K562 (cell line): ENCODE measurements at regions not wholly inside any gene's neighbourhood (a gene's known extent, or its start where the extent isn't known, plus 50 kb on each side); places are given as distances from the start of the nearest gene placed in this dataset.
"Not testable (repeated sequence)": the region's sequence is repeated elsewhere in the genome, so short reads cannot be mapped to it uniquely, and the experiment has no call there.

Experiments
- ATAC-seq: fragments of 200-7000 bp; cut with Tn5 transposase; 3 replicates; pipeline ENCODE4 v1.9.1; 2020; ENCODE audit warnings: moderate library complexity
- BruUV-seq: library from RNA; stranded (reverse); fragments of 400-500 nt; replicated peaks from 2 replicates; lab custom pipeline; 2021; lab: Mats Ljungman, UMichigan
- CTCF ChIA-PET: fragments of 300-600 bp; formaldehyde crosslinking; extraction: SDS; loops from one replicate; lab custom pipeline; 2021; ENCODE audit warnings: low intra/inter-chr PET ratio; lab: Yijun Ruan, JAX
- POLR2A ChIA-PET: fragments of 300-600, 350-650 bp; sonication (Branson Sonifier 250); formaldehyde crosslinking; extraction: SDS; loops from one replicate; lab custom pipeline; 2021; ENCODE audit warnings: antibody characterized with exemption, inconsistent platforms; lab: Yijun Ruan, JAX
- DNase-seq, 4 experiments: peaks; one replicate each; pipeline versions ENCODE4 v3.0.0 to v3.0.0-alpha.2; 2011 to 2018; ENCODE audit warnings: low spot score in 3 of 4, mixed read lengths in 3 of 4; ENCODE audit errors: extremely low read depth in 1 of 4
- FAIRE-seq: peaks from 2 replicates; lab custom pipeline; 2011; peaks lifted over from hg19 to GRCh38; lab: Jason Lieb, UNC
- H2AFZ ChIP-seq: 2 replicates; pipeline ENCODE4 v1.6.0; 2011; ENCODE audit warnings: low read depth, low read length, control low read depth, inconsistent platforms
- H3K27ac ChIP-seq: fragments of 200-600 bp; 3 replicates; pipeline ENCODE4 v1.8.0; 2011; ENCODE audit warnings: low read depth, mild to moderate bottlenecking, control low read depth, inconsistent platforms, low read length, moderate library complexity, mixed read lengths; ENCODE audit errors: extremely low read depth
- H3K27me3 ChIP-seq, 2 experiments: fragments of 300-600 bp in 1 of 2; 2 replicates in 1 of 2; 3 replicates in 1 of 2; pipeline versions ENCODE4 v1.6.0 to v1.8.0; 2011; ENCODE audit warnings: inconsistent platforms in 2 of 2, low read length in 2 of 2, mild to moderate bottlenecking in 1 of 2, mixed read lengths in 1 of 2, moderate library complexity in 1 of 2; ENCODE audit not compliant: control insufficient read depth in 2 of 2, insufficient read depth in 2 of 2
- H3K36me3 ChIP-seq: fragments of 300-600 bp; 3 replicates; pipeline ENCODE4 v1.8.0; 2011; ENCODE audit warnings: mild to moderate bottlenecking, low read length, inconsistent platforms; ENCODE audit not compliant: control insufficient read depth, insufficient read depth
- H3K4me1 ChIP-seq, 2 experiments: fragments of 200-600 bp in 1 of 2; replicated peaks in 1 of 2; 2 replicates in 1 of 2; 3 replicates in 1 of 2; pipeline versions ENCODE4 v1.5.1 to v1.8.0; 2011; ENCODE audit warnings: inconsistent platforms in 2 of 2, low read length in 2 of 2, mild to moderate bottlenecking in 1 of 2, mixed read lengths in 1 of 2, moderate library complexity in 1 of 2; ENCODE audit not compliant: control insufficient read depth in 2 of 2, insufficient read depth in 2 of 2
- H3K4me2 ChIP-seq: 2 replicates; pipeline ENCODE4 v1.6.1; 2011; ENCODE audit warnings: low read length, control low read depth, inconsistent platforms, mixed read lengths; ENCODE audit not compliant: insufficient read depth
- H3K4me3 ChIP-seq: fragments of 200-600 bp; sonication (generic), shearing (Covaris generic); 2 replicates; pipeline ENCODE4 v1.5.1; 2016; ENCODE audit warnings: control low read depth, inconsistent platforms
- H3K79me2 ChIP-seq: fragments of 200-600 bp; 3 replicates; pipeline ENCODE4 v1.8.0; 2011; ENCODE audit warnings: low read length, inconsistent platforms; ENCODE audit not compliant: control insufficient read depth, insufficient read depth
- H3K9ac ChIP-seq, 2 experiments: 2 replicates each; pipeline versions ENCODE4 v1.6.0 to v1.6.1; 2011; ENCODE audit warnings: low read depth in 2 of 2, low read length in 2 of 2, control low read depth in 1 of 2, inconsistent platforms in 1 of 2, mild to moderate bottlenecking in 1 of 2, mixed read lengths in 1 of 2; ENCODE audit not compliant: insufficient read depth in 1 of 2
- H3K9me1 ChIP-seq: one replicate; pipeline ENCODE4 v1.6.0; 2011; ENCODE audit warnings: inconsistent platforms, mild to moderate bottlenecking, low read length, moderate library complexity; ENCODE audit not compliant: control insufficient read depth, insufficient read depth
- H3K9me3 ChIP-seq: replicated peaks from 2 replicates; pipeline ENCODE4 v1.5.1; 2011; ENCODE audit warnings: low read depth, low read length, inconsistent platforms; ENCODE audit not compliant: control insufficient read depth, insufficient read depth
- H4K20me1 ChIP-seq: replicated peaks from 2 replicates; pipeline ENCODE4 v1.6.1; 2011; ENCODE audit warnings: low read length, inconsistent platforms, mixed read lengths; ENCODE audit not compliant: control insufficient read depth, insufficient read depth
- CTBP1 ChIP-seq: fragments of 450-650 bp; IDR thresholded peaks from 2 replicates; pipeline ENCODE4 v1.6.1; 2016; ENCODE audit warnings: borderline replicate concordance
- DMBX1 ChIP-seq: fragments of 250-450 bp; sonication (Bioruptor Pico); IDR thresholded peaks from 2 replicates; pipeline ENCODE4 v1.8.0; 2022; ENCODE audit warnings: inconsistent platforms, mild to moderate bottlenecking, moderate library complexity, borderline replicate concordance
- DPF2 ChIP-seq: fragments of 450-650 bp; IDR thresholded peaks from 2 replicates; pipeline ENCODE4 v1.6.1; 2016
- HDAC1 ChIP-seq, 2 experiments: fragments of 450-650 bp; IDR thresholded peaks; 2 replicates each; pipeline ENCODE4 v1.6.1; 2016 to 2017; ENCODE audit warnings: inconsistent platforms in 1 of 2, mild to moderate bottlenecking in 1 of 2, moderate library complexity in 1 of 2
- HDAC2 ChIP-seq: fragments of 450-650 bp; IDR thresholded peaks from 2 replicates; pipeline ENCODE4 v1.6.1; 2016; ENCODE audit warnings: mild to moderate bottlenecking
- HDGF ChIP-seq: fragments of 450-650 bp; IDR thresholded peaks from 2 replicates; pipeline ENCODE4 v1.6.1; 2016
- MEIS2 ChIP-seq: fragments of 450-650 bp; IDR thresholded peaks from 2 replicates; pipeline ENCODE4 v1.6.1; 2014; ENCODE audit warnings: mild to moderate bottlenecking; ENCODE audit not compliant: partially characterized antibody
- MLLT1 ChIP-seq, 2 experiments: fragments of 450-650 bp; IDR thresholded peaks; 2 replicates each; pipeline ENCODE4 v1.6.1; 2016
- SMAD4 ChIP-seq: fragments of 250-450 bp; sonication (Bioruptor Pico); conservative IDR thresholded peaks from 2 replicates; pipeline ENCODE4 v1.8.0; 2021; ENCODE audit warnings: inconsistent platforms, mild to moderate bottlenecking, moderate library complexity
- SMARCA4 ChIP-seq: fragments of 450-650 bp; IDR thresholded peaks from 2 replicates; pipeline ENCODE4 v1.6.1; 2016
- TCF3 ChIP-seq: sonication (generic); formaldehyde crosslinking; IDR thresholded peaks from 2 replicates; pipeline ENCODE4 v1.4.0; 2020; ENCODE audit warnings: mild to moderate bottlenecking, missing genetic modification reagents
- ZEB2 ChIP-seq: fragments of 450-650 bp; IDR thresholded peaks from 2 replicates; pipeline ENCODE4 v1.6.1; 2016
- ZNF592 ChIP-seq: fragments of 450-650 bp; IDR thresholded peaks from 2 replicates; pipeline ENCODE4 v1.6.1; 2017; ENCODE audit warnings: antibody characterized with exemption, mild to moderate bottlenecking
- WGBS: fragments of 100-300 bp; shearing (Covaris generic); methylation state at CpG from one replicate; pipeline ENCODE4 v1.1.6; 2016; ENCODE audit warnings: low coverage, mixed read lengths; ENCODE audit not compliant: insufficient coverage; ENCODE audit errors: missing lambda C conversion rate; 5-methylcytosine and 5-hydroxymethylcytosine counted together
- in situ Hi-C: fragments of 300-500 bp; cut with MboI; formaldehyde crosslinking; loops from 4 replicates; pipeline ENCODE4 v1.15.0; 2018; ENCODE audit warnings: inconsistent platforms, mixed read lengths
- intact Hi-C: fragments of 100-400 bp; cut with micrococcal nuclease; formaldehyde crosslinking; loops from 2 replicates; pipeline ENCODE4 v1.14.2; 2022

- peak; percentile 65 for TF ChIP-seq MEIS2
- peak; percentile 56; the same call in 1 of the 2 replicates for TF ChIP-seq DMBX1
- peak; percentile 66 for TF ChIP-seq ZNF592
These were observed 60.8 kb upstream of the BMP2K start (continued) for GRCh38 chr4:78715372-78715771.

- BruUV-seq, H3K9me1 ChIP-seq, H3K27ac ChIP-seq, FAIRE-seq, CTCF ChIA-PET, intact Hi-C loops, H3K4me3 ChIP-seq, H3K27me3 ChIP-seq, DNase-seq, H2AFZ ChIP-seq, H3K9me3 ChIP-seq, H3K36me3 ChIP-seq, in situ Hi-C loops, POLR2A ChIA-PET, H3K79me2 ChIP-seq, ATAC-seq, H3K9ac ChIP-seq, H4K20me1 ChIP-seq: not testable (repeated sequence)
- Histone ChIP-seq H3K4me1 (peaks cover 13 to 37% of the 10 kb centered on the region in 2 experiments), H3K4me2 (peak overlapping the region; percentile 18; the same call in 1 of the 2 replicates)
- WGBS, result 8% methylated on average over 8 of the region's 8 CpGs
- peak; percentile 31; the same call in 1 of the 2 replicates for TF ChIP-seq ZNF592
- TF ChIP-seq SMAD4 (CRISPR knock-in tag), result peak; percentile 59; the same call in 1 of the 2 replicates
- TF ChIP-seq MLLT1 (IDR thresholded peaks at IDR 0.05), result peak; percentile 74 to 88; a peak in 3 of 4 replicates
- TF ChIP-seq SMARCA4, result peak; percentile 50
- TF ChIP-seq TCF3 (CRISPR knock-in tag), result 0 out of 2 replicates have a peak, but pooled peaks have one; percentile 19
- 0 out of 2 replicates have a peak, but pooled peaks have one; percentile 23 for TF ChIP-seq HDAC2
- 0 out of 2 replicates have a peak, but pooled peaks have one; percentile 22 for TF ChIP-seq DPF2
- 0 out of 4 replicates have a peak, but pooled peaks of 1 of the 2 experiments have one; percentile 29 for TF ChIP-seq HDAC1 (IDR thresholded peaks at IDR 0.05)
- peak; percentile 66; the same call in 1 of the 2 replicates for TF ChIP-seq CTBP1
- TF ChIP-seq HDGF, result 0 out of 2 replicates have a peak, but pooled peaks have one; percentile 43
- peak; percentile 85 for TF ChIP-seq ZEB2
These were observed 58.4 kb upstream of the BMP2K start for GRCh38 chr4:78717712-78718111.
